Vagina (tissue), 2 donors: ENCODE measurements at regions not wholly inside any gene's neighbourhood (a gene's known extent, or its start where the extent isn't known, plus 50 kb on each side); places are given as distances from the start of the nearest gene placed in this dataset.
"Not testable (repeated sequence)": the region's sequence is repeated elsewhere in the genome, so short reads cannot be mapped to it uniquely, and the experiment has no call there.

Experiments
- DNase-seq, 2 donors: peaks; one replicate each; pipeline ENCODE4 v3.0.0-alpha.2; 2017; ENCODE audit errors: extremely low spot score in 2 of 2
- H3K27ac ChIP-seq: fragments of 200-600 bp; sonication (generic); one replicate; pipeline ENCODE4 v1.5.1; 2019
- H3K27me3 ChIP-seq: fragments of 200-600 bp; sonication (generic); one replicate; pipeline ENCODE4 v1.5.1; 2019
- H3K36me3 ChIP-seq, 2 donors: fragments of 200-600 bp; sonication (generic); one replicate each; pipeline ENCODE4 v1.5.1; 2017 to 2019
- H3K4me1 ChIP-seq: fragments of 200-600 bp; sonication (generic); one replicate; pipeline ENCODE4 v1.5.1; 2019
- H3K4me3 ChIP-seq, 2 donors: fragments of 200-600 bp; sonication (generic); 1 replicate in 1 of 2; 2 replicates in 1 of 2; pipeline ENCODE4 v1.5.1; 2016 to 2019
- H3K9me3 ChIP-seq: fragments of 200-600 bp; sonication (generic); one replicate; pipeline ENCODE4 v1.5.1; 2019
- POLR2A ChIP-seq, 2 donors: fragments of 450-650 bp; IDR thresholded peaks; one replicate each; pipeline ENCODE4 v1.6.1; 2017; ENCODE audit warnings: antibody characterized with exemption in 2 of 2, mild to moderate bottlenecking in 2 of 2, moderate library complexity in 2 of 2
- POLR2AphosphoS5 ChIP-seq, 2 donors: sonication (generic); formaldehyde crosslinking; IDR thresholded peaks; one replicate each; pipeline ENCODE4 v1.9.0; 2017; ENCODE audit warnings: antibody characterized with exemption in 2 of 2, mild to moderate bottlenecking in 2 of 2, low read depth in 1 of 2; ENCODE audit not compliant: insufficient read depth in 1 of 2
- intact Hi-C: fragments of 100-400 bp; cut with DNase I; formaldehyde crosslinking; loops from one replicate; pipeline ENCODE4 v1.15.1; 2023
- TF ChIP-seq, protein P1 (sequence below), 3 experiments: fragments of 450-650 bp in 2 of 3; fragments of 200-600 bp in 1 of 3; sonication (generic) in 1 of 3; IDR thresholded peaks; one replicate each; pipeline ENCODE4 v1.5.1; 2017 to 2019; ENCODE audit warnings: antibody characterized with exemption in 3 of 3, mild to moderate bottlenecking in 2 of 3, moderate library complexity in 2 of 3

- intact Hi-C loops = no loop called here
- Histone ChIP-seq H3K4me1 (no peaks in the 10 kb centered on the region), H3K9me3 (no peaks in the 10 kb centered on the region), H3K27ac (no peak overlapping the region), H3K36me3 (no peaks in the 10 kb centered on the region), H3K4me3 (no peak overlapping the region), H3K27me3 (no peaks in the 10 kb centered on the region)
- TF ChIP-seq, protein P1, sequence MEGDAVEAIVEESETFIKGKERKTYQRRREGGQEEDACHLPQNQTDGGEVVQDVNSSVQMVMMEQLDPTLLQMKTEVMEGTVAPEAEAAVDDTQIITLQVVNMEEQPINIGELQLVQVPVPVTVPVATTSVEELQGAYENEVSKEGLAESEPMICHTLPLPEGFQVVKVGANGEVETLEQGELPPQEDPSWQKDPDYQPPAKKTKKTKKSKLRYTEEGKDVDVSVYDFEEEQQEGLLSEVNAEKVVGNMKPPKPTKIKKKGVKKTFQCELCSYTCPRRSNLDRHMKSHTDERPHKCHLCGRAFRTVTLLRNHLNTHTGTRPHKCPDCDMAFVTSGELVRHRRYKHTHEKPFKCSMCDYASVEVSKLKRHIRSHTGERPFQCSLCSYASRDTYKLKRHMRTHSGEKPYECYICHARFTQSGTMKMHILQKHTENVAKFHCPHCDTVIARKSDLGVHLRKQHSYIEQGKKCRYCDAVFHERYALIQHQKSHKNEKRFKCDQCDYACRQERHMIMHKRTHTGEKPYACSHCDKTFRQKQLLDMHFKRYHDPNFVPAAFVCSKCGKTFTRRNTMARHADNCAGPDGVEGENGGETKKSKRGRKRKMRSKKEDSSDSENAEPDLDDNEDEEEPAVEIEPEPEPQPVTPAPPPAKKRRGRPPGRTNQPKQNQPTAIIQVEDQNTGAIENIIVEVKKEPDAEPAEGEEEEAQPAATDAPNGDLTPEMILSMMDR (IDR thresholded peaks at IDR 0.05) = no peak
- no peak for TF ChIP-seq POLR2AphosphoS5 (IDR thresholded peaks at IDR 0.05; ENCODE audit: insufficient read depth in 1 of 2, low read depth in 1 of 2)
- TF ChIP-seq POLR2A (IDR thresholded peaks at IDR 0.05) = no peak
- no peak for DNase-seq
These were observed 95.9 kb downstream of the ABCC12 start for GRCh38 chr16:48059936-48060335.

DNA sequence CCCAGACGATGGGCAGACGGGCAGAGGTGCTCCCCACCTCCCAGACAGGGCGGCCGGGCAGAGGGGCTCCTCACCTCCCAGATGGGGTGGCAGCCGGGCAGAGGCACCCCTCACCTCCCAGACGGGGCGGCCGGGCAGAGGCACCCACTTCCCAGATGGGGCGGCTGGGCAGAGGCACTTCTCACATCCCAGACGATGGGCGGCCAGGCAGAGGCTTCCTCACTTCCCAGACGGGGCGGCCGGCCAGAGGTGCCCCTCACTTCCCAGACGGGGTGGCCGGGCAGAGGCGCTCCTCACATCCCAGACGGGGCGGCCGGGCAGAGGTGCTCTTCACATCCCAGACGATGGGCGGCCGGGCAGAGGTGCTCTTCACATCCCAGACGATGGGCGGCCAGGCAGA, 96.6 kb downstream of the ABCC12 start:
- intact Hi-C loops, H3K4me1 ChIP-seq, DNase-seq, H3K27me3 ChIP-seq, H3K27ac ChIP-seq, H3K4me3 ChIP-seq, H3K36me3 ChIP-seq, H3K9me3 ChIP-seq: not testable (repeated sequence)

DNA sequence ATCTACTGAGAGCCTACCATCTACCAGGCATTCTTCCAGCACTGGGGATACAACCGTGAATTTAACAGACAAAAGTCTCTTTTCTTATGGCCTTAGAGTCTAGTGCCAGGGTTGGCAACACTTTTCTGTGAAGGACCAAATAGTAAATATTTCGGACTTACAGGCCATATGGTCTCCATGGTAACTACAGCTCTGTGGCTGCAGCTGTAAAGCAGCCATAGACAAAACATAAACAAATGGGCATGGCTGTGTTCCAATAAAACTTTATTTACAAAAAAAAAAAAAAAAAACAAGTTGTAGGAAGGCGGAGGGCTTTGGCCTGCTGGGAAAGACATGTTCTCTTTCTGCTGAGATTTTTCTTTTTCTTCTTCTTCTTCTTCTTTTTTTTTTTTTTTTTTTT, 98.7 kb downstream of the ABCC12 start:
- no peaks in the 10 kb centered on the region for H3K4me1 ChIP-seq
- H3K27me3 ChIP-seq = no peaks in the 10 kb centered on the region
- H3K27ac ChIP-seq = no peak overlapping the region
- no peaks in the 10 kb centered on the region for H3K36me3 ChIP-seq
- intact Hi-C loops = no loop called here
- TF ChIP-seq POLR2A (IDR thresholded peaks at IDR 0.05) = no peak
- DNase-seq = no peak
- H3K9me3 ChIP-seq = no peaks in the 10 kb centered on the region
- no peak overlapping the region for H3K4me3 ChIP-seq

DNA sequence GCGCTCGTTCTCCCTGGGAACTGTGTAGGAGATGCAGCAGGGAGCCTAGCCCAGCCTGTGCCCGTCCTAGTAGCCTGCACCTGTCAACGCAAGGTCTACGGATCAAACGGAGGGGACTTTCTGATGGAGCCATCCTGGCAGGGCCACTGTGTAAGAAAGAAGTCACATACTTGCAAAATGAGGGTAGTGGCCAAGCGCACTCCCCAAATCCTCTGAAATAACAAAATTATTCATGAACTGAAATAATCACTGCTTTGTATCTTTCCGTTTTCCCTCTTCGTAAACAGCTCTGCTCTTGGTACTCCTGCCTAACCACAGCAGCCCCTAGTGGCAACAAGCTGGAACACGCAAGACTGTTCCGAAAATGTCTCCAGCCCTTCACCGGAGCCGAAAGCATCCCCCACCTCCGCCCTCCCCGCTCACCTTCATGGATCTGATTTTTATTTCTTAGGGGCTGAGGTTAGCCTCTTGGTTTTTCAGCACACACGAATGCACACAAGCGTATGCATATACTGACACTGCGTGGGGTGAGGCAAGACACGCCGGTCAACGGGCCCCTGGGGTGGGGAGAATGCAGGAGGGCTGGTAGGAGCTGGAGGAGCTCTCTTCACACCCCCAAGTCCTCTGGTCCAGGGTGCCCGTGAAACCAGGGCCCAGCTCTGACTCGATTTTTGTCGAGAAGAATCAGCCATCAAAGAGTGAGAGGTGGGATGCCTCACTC, 100.8 kb downstream of the ABCC12 start:
- TF ChIP-seq, protein P1 (IDR thresholded peaks at IDR 0.05) = peak in 2 of 3 experiments; percentile 26 to 35
- TF ChIP-seq POLR2AphosphoS5 (IDR thresholded peaks at IDR 0.05; ENCODE audit: insufficient read depth in 1 of 2, low read depth in 1 of 2) = no peak
- no peaks in the 10 kb centered on the region for H3K9me3 ChIP-seq
- no peaks in the 10 kb centered on the region for H3K36me3 ChIP-seq
- H3K27ac ChIP-seq = no peak overlapping the region
- H3K4me1 ChIP-seq = no peaks in the 10 kb centered on the region
- H3K4me3 ChIP-seq = no peak overlapping the region
- intact Hi-C loops = no loop called here
- H3K27me3 ChIP-seq = no peaks in the 10 kb centered on the region
- DNase-seq = no peak

GRCh38 chr16:48053418-48053745, 102.4 kb downstream of the ABCC12 start:
- no peak for TF ChIP-seq POLR2A (IDR thresholded peaks at IDR 0.05)
- TF ChIP-seq POLR2AphosphoS5 (IDR thresholded peaks at IDR 0.05; ENCODE audit: insufficient read depth in 1 of 2, low read depth in 1 of 2) = no peak
- TF ChIP-seq, protein P1 (IDR thresholded peaks at IDR 0.05) = no peak
- H3K36me3 ChIP-seq = no peaks in the 10 kb centered on the region
- intact Hi-C loops = no loop called here
- H3K9me3 ChIP-seq = no peaks in the 10 kb centered on the region
- no peaks in the 10 kb centered on the region for H3K27me3 ChIP-seq
- no peak overlapping the region for H3K4me3 ChIP-seq
- no peak for DNase-seq
- no peaks in the 10 kb centered on the region for H3K4me1 ChIP-seq
- no peak overlapping the region for H3K27ac ChIP-seq

GRCh38 chr16:48052731-48053417, 102.9 kb downstream of the ABCC12 start:
- Histone ChIP-seq H3K36me3 (no peaks in the 10 kb centered on the region), H3K9me3 (no peaks in the 10 kb centered on the region), H3K27ac (no peak overlapping the region), H3K27me3 (no peaks in the 10 kb centered on the region), H3K4me3 (no peak overlapping the region), H3K4me1 (no peaks in the 10 kb centered on the region)
- DNase-seq = no peak
- TF ChIP-seq POLR2A (IDR thresholded peaks at IDR 0.05) = no peak
- no peak for TF ChIP-seq POLR2AphosphoS5 (IDR thresholded peaks at IDR 0.05; ENCODE audit: insufficient read depth in 1 of 2, low read depth in 1 of 2)
- TF ChIP-seq, protein P1 (IDR thresholded peaks at IDR 0.05) = no peak
- intact Hi-C loops = no loop called here
